MM.1S (cell line): ENCODE measurements at regions not wholly inside any gene's neighbourhood (a gene's known extent, or its start where the extent isn't known, plus 50 kb on each side); places are given as distances from the start of the nearest gene placed in this dataset.

Experiments used
- EZH2 ChIP-seq: fragments of 300-600 bp; sonication (generic); optimal IDR thresholded peaks from 2 replicates; pipeline ENCODE3; 2017; ENCODE audit warnings: low read depth, mild to moderate bottlenecking, antibody characterized with exemption, low read length, mixed read lengths
- EZH2phosphoT487 ChIP-seq: fragments of 300-600 bp; sonication (generic); IDR thresholded peaks from 2 replicates; pipeline ENCODE4 v1.6.1; 2018; ENCODE audit warnings: antibody characterized with exemption, low read length
- TF ChIP-seq, protein P1 (sequence below): fragments of 300-600 bp; sonication (generic); IDR thresholded peaks from 2 replicates; pipeline ENCODE4 v1.5.1; 2016; ENCODE audit warnings: antibody characterized with exemption, low read length, mixed read lengths

DNA sequence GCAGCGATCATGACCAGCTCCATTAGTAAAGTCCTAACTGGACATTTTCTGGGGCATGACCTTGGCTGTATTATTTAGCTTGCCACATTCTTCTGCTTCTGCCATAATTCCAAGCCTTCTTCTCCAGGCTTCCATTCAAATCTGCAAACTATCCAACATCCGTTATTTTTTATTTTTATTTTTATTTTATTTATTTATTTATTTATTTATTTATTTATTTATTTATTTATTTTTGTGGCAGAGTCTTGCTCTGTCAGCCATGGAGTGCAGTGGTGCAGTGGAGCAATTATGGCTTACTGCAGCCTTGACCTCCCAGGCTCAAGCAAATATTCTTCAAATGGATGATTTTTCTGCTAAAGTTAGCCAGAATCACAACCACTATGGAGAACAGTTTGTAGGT, 187.2 kb upstream of the CDK1 start:
- TF ChIP-seq, protein P1, sequence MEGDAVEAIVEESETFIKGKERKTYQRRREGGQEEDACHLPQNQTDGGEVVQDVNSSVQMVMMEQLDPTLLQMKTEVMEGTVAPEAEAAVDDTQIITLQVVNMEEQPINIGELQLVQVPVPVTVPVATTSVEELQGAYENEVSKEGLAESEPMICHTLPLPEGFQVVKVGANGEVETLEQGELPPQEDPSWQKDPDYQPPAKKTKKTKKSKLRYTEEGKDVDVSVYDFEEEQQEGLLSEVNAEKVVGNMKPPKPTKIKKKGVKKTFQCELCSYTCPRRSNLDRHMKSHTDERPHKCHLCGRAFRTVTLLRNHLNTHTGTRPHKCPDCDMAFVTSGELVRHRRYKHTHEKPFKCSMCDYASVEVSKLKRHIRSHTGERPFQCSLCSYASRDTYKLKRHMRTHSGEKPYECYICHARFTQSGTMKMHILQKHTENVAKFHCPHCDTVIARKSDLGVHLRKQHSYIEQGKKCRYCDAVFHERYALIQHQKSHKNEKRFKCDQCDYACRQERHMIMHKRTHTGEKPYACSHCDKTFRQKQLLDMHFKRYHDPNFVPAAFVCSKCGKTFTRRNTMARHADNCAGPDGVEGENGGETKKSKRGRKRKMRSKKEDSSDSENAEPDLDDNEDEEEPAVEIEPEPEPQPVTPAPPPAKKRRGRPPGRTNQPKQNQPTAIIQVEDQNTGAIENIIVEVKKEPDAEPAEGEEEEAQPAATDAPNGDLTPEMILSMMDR = no peak
- TF ChIP-seq EZH2 = no peak
- no peak for TF ChIP-seq EZH2phosphoT487
